Ovary (tissue), 1 donor: ENCODE measurements at regions not wholly inside any gene's neighbourhood (a gene's known extent, or its start where the extent isn't known, plus 50 kb on each side); places are given as distances from the start of the nearest gene placed in this dataset.

Experiments used
- EP300 ChIP-seq: sonication (generic); formaldehyde crosslinking; IDR thresholded peaks from one replicate; pipeline ENCODE4 v1.6.1; 2017; ENCODE audit warnings: antibody characterized with exemption
- POLR2A ChIP-seq: fragments of 450-650 bp; IDR thresholded peaks from one replicate; pipeline ENCODE4 v1.6.1; 2017; ENCODE audit warnings: antibody characterized with exemption, mild to moderate bottlenecking, moderate library complexity

- TF ChIP-seq POLR2A, result no peak
- TF ChIP-seq EP300, result no peak
Measured at GRCh38 chr3:130823996-130824395, 69.9 kb upstream of the ATP2C1 start.
